SK-N-SH (cell line): ENCODE measurements at regions not wholly inside any gene's neighbourhood (a gene's known extent, or its start where the extent isn't known, plus 50 kb on each side); places are given as distances from the start of the nearest gene placed in this dataset.

ENCODE experiments used
- CTCF ChIP-seq: fragments of 200-600 bp; sonication (generic); IDR thresholded peaks from 2 replicates; pipeline ENCODE4 v1.6.1; 2017; ENCODE audit warnings: antibody characterized with exemption, mild to moderate bottlenecking, moderate library complexity
- EZH2phosphoT487 ChIP-seq: fragments of 200-600 bp; sonication (generic); IDR thresholded peaks from 2 replicates; pipeline ENCODE4 v1.6.1; 2017; ENCODE audit warnings: low read depth, mixed run types, mild to moderate bottlenecking, antibody characterized with exemption, moderate library complexity, borderline replicate concordance

- no peak for TF ChIP-seq CTCF
- TF ChIP-seq EZH2phosphoT487: no peak
Observed at GRCh38 chr16:64408699-64409098, 713.2 kb downstream of the CDH11 start.
